Endothelial cell of umbilical vein (primary cell): ENCODE measurements at regions not wholly inside any gene's neighbourhood (a gene's known extent, or its start where the extent isn't known, plus 50 kb on each side); places are given as distances from the start of the nearest gene placed in this dataset.

ENCODE experiments used
- BruUV-seq: library from RNA; stranded (reverse); fragments of 400-500 nt; replicated peaks from 2 replicates; lab custom pipeline; 2021; lab: Mats Ljungman, UMichigan
- CTCF ChIA-PET: fragments of 300-600, 350-600 bp; sonication (Branson Sonifier 250); formaldehyde crosslinking; loops from one replicate; lab custom pipeline; 2021; ENCODE audit warnings: antibody characterized with exemption, inconsistent platforms; lab: Charles Lee
- POLR2A ChIA-PET: fragments of 300-600, 350-600 bp; sonication (Branson Sonifier 250); formaldehyde crosslinking; loops from one replicate; lab custom pipeline; 2021; ENCODE audit warnings: antibody characterized with exemption, inconsistent platforms; lab: Charles Lee
- DNase-seq: peaks from one replicate; pipeline ENCODE4 v3.0.0-alpha.2; 2011; ENCODE audit warnings: low read depth, low spot score
- FAIRE-seq: peaks from 2 replicates; lab custom pipeline; 2011; peaks lifted over from hg19 to GRCh38; lab: Jason Lieb, UNC
- H2AFZ ChIP-seq: 2 replicates; pipeline ENCODE4 v1.6.0; 2012; ENCODE audit warnings: low read depth, low read length, control low read depth, inconsistent platforms
- H3K27ac ChIP-seq: 2 replicates; pipeline ENCODE4 v1.5.1; 2011; ENCODE audit warnings: low read depth, mild to moderate bottlenecking, control low read depth, low read length, moderate library complexity; ENCODE audit not compliant: insufficient read depth
- H3K27me3 ChIP-seq, 2 experiments: 2 replicates each; pipeline versions ENCODE4 v1.6.0 to v1.6.1; 2011; ENCODE audit warnings: low read length in 2 of 2, mixed read lengths in 1 of 2; ENCODE audit not compliant: control insufficient read depth in 2 of 2, insufficient read depth in 2 of 2
- H3K36me3 ChIP-seq, 2 experiments: 2 replicates in 1 of 2; 3 replicates in 1 of 2; pipeline ENCODE4 v1.5.1; 2011; ENCODE audit warnings: low read length in 2 of 2, mild to moderate bottlenecking in 1 of 2, moderate library complexity in 1 of 2; ENCODE audit not compliant: control insufficient read depth in 2 of 2, insufficient read depth in 2 of 2; ENCODE audit errors: extremely low read depth in 1 of 2
- H3K4me1 ChIP-seq: 3 replicates; pipeline ENCODE4 v1.5.1; 2011; ENCODE audit warnings: mild to moderate bottlenecking, low read length; ENCODE audit not compliant: control insufficient read depth, insufficient read depth; ENCODE audit errors: extremely low read depth
- H3K4me2 ChIP-seq: 2 replicates; pipeline ENCODE4 v1.6.1; 2011; ENCODE audit warnings: low read length, control low read depth, mixed read lengths; ENCODE audit not compliant: insufficient read depth
- H3K4me3 ChIP-seq, 3 experiments: fragments of 200-600 bp in 1 of 3; sonication (generic), shearing (Covaris generic) in 1 of 3; replicated peaks in 1 of 3; 2 replicates each; pipeline ENCODE4 v1.5.1; 2011 to 2016; ENCODE audit warnings: control low read depth in 3 of 3, low read length in 3 of 3, mild to moderate bottlenecking in 2 of 3, inconsistent platforms in 1 of 3, low read depth in 1 of 3, moderate library complexity in 1 of 3; ENCODE audit not compliant: insufficient read depth in 1 of 3
- H3K79me2 ChIP-seq: 2 replicates; pipeline ENCODE4 v1.6.0; 2012; ENCODE audit warnings: low read length, inconsistent platforms; ENCODE audit not compliant: control insufficient read depth, insufficient read depth
- H3K9ac ChIP-seq: replicated peaks from 2 replicates; pipeline ENCODE3; 2011; ENCODE audit warnings: low read length, control low read depth; ENCODE audit not compliant: insufficient read depth; ENCODE audit errors: extremely low read depth
- H3K9me1 ChIP-seq: replicated peaks from 3 replicates; pipeline ENCODE4 v1.6.0; 2011; ENCODE audit warnings: mild to moderate bottlenecking, low read length; ENCODE audit not compliant: control insufficient read depth, insufficient read depth; ENCODE audit errors: extremely low read depth
- H3K9me3 ChIP-seq: replicated peaks from 2 replicates; pipeline ENCODE4 v1.5.1; 2012; ENCODE audit warnings: low read length, inconsistent platforms; ENCODE audit not compliant: control insufficient read depth, insufficient read depth
- H4K20me1 ChIP-seq: replicated peaks from 2 replicates; pipeline ENCODE3; 2011; ENCODE audit warnings: mild to moderate bottlenecking, low read length; ENCODE audit not compliant: control insufficient read depth, insufficient read depth; ENCODE audit errors: extremely low read depth
- EZH2 ChIP-seq: IDR thresholded peaks from 2 replicates; pipeline ENCODE4 v1.6.1; 2012; ENCODE audit warnings: borderline replicate concordance, low read depth, mild to moderate bottlenecking, moderate library complexity, low read length, inconsistent platforms; ENCODE audit not compliant: severe bottlenecking
- FOS ChIP-seq: IDR thresholded peaks from 2 replicates; pipeline ENCODE4 v1.6.1; 2011; ENCODE audit warnings: mild to moderate bottlenecking, low read length, moderate library complexity, borderline replicate concordance; ENCODE audit not compliant: insufficient read depth
- GATA2 ChIP-seq: IDR thresholded peaks from 2 replicates; pipeline ENCODE4 v1.7.0; 2011; ENCODE audit warnings: low read depth, mild to moderate bottlenecking, moderate library complexity, mixed read lengths, low read length; ENCODE audit not compliant: insufficient read length, insufficient read depth
- JUN ChIP-seq: IDR thresholded peaks from 2 replicates; pipeline ENCODE4 v1.6.1; 2011; ENCODE audit warnings: borderline replicate concordance, low read depth; ENCODE audit not compliant: insufficient read length, insufficient read depth
- MYC ChIP-seq: IDR thresholded peaks from one replicate; pipeline ENCODE4 v1.6.1; 2011; ENCODE audit warnings: mild to moderate bottlenecking, low read depth, low read length
- POLR2A ChIP-seq: IDR thresholded peaks from 2 replicates; pipeline ENCODE4 v1.6.1; 2012; ENCODE audit warnings: low read depth, mild to moderate bottlenecking, control low read depth, low read length
- POLR2AphosphoS5 ChIP-seq: IDR thresholded peaks from 2 replicates; pipeline ENCODE4 v1.6.1; 2012; ENCODE audit warnings: low read depth, mild to moderate bottlenecking, control low read depth, low read length, moderate library complexity; ENCODE audit not compliant: insufficient read depth
- dilution Hi-C: fragments of 300-500 bp; cut with MboI; formaldehyde crosslinking; loops from one replicate; pipeline ENCODE4 v1.15.0; 2019; ENCODE audit warnings: low sequenced_read_pairs; ENCODE audit not compliant: extremely low pct_ligation_motif_present
- intact Hi-C: fragments of 100-400 bp; cut with micrococcal nuclease; formaldehyde crosslinking; loops from one replicate; pipeline ENCODE4 v1.10.0; 2022
- TF ChIP-seq, protein P1 (sequence below): IDR thresholded peaks from 2 replicates; pipeline ENCODE4 v1.6.1; 2011; ENCODE audit not compliant: insufficient read depth, insufficient read length
- TF ChIP-seq, protein P2 (sequence below), 2 donors: IDR thresholded peaks; 1 replicate in 1 of 2; 2 replicates in 1 of 2; pipeline ENCODE4 v1.5.1; 2011; ENCODE audit warnings: low read length in 2 of 2, mild to moderate bottlenecking in 2 of 2, moderate library complexity in 2 of 2, control low read depth in 1 of 2, inconsistent platforms in 1 of 2, low read depth in 1 of 2; ENCODE audit not compliant: insufficient read depth in 1 of 2; ENCODE audit errors: extremely low read depth in 1 of 2

- H3K36me3 ChIP-seq, result no peaks in the 10 kb centered on the region
- intact Hi-C loops, result no loop called here
- H3K4me3 ChIP-seq, result no peak overlapping the region
- POLR2A ChIA-PET, result no interaction called here
- no peaks in the 10 kb centered on the region for H4K20me1 ChIP-seq
- no peaks in the 10 kb centered on the region for H3K79me2 ChIP-seq
- no peak overlapping the region for H2AFZ ChIP-seq
- no peaks in the 10 kb centered on the region for H3K27me3 ChIP-seq
- dilution Hi-C loops, result no loop called here
- no peaks in the 10 kb centered on the region for H3K4me1 ChIP-seq
- DNase-seq (no peak), FAIRE-seq (no peak)
- CTCF ChIA-PET, result no interaction called here
- H3K27ac ChIP-seq, result no peak overlapping the region
- no peak overlapping the region for H3K4me2 ChIP-seq
- no peaks in the 10 kb centered on the region for H3K9me1 ChIP-seq
- TF ChIP-seq, protein P1, sequence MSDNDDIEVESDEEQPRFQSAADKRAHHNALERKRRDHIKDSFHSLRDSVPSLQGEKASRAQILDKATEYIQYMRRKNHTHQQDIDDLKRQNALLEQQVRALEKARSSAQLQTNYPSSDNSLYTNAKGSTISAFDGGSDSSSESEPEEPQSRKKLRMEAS, result no peak
- TF ChIP-seq JUN (no peak), FOS (no peak), POLR2A (no peak), EZH2 (no peak), GATA2 (no peak), POLR2AphosphoS5 (no peak), MYC (no peak)
- TF ChIP-seq, protein P2, sequence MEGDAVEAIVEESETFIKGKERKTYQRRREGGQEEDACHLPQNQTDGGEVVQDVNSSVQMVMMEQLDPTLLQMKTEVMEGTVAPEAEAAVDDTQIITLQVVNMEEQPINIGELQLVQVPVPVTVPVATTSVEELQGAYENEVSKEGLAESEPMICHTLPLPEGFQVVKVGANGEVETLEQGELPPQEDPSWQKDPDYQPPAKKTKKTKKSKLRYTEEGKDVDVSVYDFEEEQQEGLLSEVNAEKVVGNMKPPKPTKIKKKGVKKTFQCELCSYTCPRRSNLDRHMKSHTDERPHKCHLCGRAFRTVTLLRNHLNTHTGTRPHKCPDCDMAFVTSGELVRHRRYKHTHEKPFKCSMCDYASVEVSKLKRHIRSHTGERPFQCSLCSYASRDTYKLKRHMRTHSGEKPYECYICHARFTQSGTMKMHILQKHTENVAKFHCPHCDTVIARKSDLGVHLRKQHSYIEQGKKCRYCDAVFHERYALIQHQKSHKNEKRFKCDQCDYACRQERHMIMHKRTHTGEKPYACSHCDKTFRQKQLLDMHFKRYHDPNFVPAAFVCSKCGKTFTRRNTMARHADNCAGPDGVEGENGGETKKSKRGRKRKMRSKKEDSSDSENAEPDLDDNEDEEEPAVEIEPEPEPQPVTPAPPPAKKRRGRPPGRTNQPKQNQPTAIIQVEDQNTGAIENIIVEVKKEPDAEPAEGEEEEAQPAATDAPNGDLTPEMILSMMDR (IDR thresholded peaks at IDR 0.05; ENCODE audit: extremely low read depth in 1 of 2, insufficient read depth in 1 of 2, low read depth in 1 of 2, low read length in 2 of 2), result no peak
- BruUV-seq, result no TSS peak
- no peaks in the 10 kb centered on the region for H3K9me3 ChIP-seq
- no peak overlapping the region for H3K9ac ChIP-seq
Observed at GRCh38 chr6:155561257-155561965, 105.8 kb upstream of the NOX3 start.
